CD4-positive, alpha-beta T cell treated with Interleukin-15 for 4 hours (primary cell): ENCODE measurements at regions not wholly inside any gene's neighbourhood (a gene's known extent, or its start where the extent isn't known, plus 50 kb on each side); places are given as distances from the start of the nearest gene placed in this dataset.

ENCODE experiments used
- DNase-seq: peaks from one replicate; pipeline ENCODE4 v3.0.0-alpha.2; 2020; ENCODE audit warnings: low spot score

GRCh38 chr2:104703669-104704068, 150.2 kb upstream of the POU3F3 start:
- DNase-seq: no peak

- no peak for DNase-seq
These were observed 149.2 kb upstream of the POU3F3 start for GRCh38 chr2:104704496-104705245.

GRCh38 chr2:104707056-104707455, 146.9 kb upstream of the POU3F3 start:
- no peak for DNase-seq

GRCh38 chr2:104708967-104709366, 144.9 kb upstream of the POU3F3 start:
- no peak for DNase-seq

DNA sequence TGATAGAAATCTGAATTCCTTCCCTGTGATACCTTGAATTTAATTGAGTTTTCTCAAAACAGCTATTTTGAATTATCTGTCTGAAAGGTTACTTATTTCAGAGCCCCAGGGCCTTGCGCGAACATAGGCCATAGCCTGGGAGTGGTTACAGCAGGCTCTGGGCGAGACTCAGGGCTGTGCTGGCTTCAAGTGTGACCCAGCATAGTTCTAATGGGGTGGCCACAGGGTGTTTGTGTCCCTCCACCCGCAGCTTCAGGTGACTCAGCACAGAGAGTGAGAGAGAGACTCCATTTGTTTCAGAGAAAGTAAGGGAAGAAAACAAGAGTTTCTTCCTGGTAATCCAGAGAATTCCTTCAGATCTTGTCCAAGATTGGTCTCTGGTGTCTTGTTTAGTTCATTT, 137.9 kb upstream of the POU3F3 start:
- DNase-seq: no peak

DNA sequence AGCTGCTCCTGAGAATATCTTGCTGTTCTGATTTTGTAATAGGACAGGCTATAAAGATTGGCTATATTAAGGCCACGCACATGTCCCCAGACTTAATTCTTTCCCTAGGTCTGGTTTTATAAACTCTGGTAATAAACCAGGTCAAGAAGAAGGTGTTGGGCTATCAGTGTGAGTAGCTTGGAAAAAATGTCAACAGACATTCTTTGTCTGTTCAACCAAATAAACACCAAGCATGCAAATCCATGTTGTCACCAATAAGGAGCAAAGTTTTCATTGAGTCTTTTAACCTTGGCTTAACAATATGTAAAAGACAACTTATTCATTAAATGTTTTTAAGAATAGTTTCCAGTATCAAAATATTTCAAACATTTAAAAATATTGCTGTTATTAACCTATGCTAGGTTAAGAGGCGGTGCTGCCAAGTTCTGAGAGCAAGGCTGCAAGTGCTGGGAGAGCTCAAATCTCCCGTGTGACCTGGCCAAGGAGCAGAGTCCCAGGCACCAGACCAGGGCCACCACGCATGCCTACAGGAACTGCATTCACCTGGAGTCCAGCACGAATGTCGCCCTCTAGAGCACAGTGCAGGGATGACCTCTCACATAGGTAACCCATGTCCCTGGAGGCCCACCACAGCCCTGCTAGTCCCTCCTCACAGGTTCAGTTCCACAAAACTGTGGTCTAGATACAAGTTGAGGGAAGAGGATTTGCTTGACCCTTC, 120.5 kb upstream of the POU3F3 start:
- no peak for DNase-seq

DNA sequence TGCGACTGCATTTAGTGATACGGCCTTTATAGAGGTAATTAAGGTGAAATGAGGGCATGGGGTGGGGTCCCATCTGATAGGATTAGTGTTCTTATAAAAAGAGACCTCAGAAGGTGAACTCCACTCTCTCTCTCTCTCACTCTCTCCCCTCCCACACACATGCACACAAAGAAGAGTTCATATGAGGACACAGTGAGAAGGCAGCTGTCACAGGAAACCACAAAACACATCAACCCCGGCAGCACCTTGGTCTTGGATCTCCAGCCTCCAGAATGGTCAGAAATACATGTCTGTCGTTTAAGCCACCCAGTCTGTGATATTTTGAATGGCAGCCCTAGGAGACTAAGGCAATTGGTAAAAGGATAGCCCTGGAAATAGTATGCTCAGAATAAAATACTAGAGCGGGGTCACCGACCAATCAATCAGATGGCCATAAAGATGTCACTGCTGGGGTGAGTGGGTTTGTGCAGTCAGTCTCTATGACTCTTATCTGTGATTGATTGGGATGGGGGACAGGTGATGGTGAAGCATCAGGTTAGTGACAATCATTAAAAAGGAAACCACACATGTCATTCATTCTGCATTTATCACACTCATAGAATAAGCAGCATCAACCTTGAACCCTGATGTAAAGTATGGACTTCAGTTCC, 118.9 kb upstream of the POU3F3 start:
- no peak for DNase-seq

DNA sequence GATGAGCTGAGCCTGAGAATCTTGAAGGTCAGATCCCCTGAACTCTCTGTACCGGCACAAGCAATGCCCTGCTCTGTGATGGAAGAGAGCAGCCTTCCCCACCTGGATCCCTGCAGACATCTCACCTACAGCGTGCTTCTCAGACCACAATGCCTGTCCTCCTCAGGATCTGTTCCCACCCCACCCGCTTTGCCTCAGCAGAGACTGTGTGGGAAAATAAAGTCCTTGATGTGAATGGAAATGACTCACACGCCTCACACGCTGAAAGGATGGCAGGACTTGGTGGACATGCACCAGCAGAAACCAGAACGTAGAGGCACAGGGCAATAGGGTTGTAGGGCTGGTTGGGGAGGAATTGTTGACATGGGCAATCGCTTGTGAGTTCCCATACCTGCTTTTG, 117.9 kb upstream of the POU3F3 start:
- no peak for DNase-seq

- no peak for DNase-seq
These were observed 112.1 kb upstream of the POU3F3 start for GRCh38 chr2:104741860-104742259.

GRCh38 chr2:104744537-104744936, 109.4 kb upstream of the POU3F3 start:
- DNase-seq: no peak

GRCh38 chr2:104745846-104746245, 108.1 kb upstream of the POU3F3 start:
- DNase-seq: no peak

GRCh38 chr2:104746299-104746698, 107.6 kb upstream of the POU3F3 start:
- DNase-seq: no peak

GRCh38 chr2:104746858-104747257, 107.1 kb upstream of the POU3F3 start:
- no peak for DNase-seq

- DNase-seq: no peak
These were observed 104.0 kb upstream of the POU3F3 start for GRCh38 chr2:104749856-104750460.

DNA sequence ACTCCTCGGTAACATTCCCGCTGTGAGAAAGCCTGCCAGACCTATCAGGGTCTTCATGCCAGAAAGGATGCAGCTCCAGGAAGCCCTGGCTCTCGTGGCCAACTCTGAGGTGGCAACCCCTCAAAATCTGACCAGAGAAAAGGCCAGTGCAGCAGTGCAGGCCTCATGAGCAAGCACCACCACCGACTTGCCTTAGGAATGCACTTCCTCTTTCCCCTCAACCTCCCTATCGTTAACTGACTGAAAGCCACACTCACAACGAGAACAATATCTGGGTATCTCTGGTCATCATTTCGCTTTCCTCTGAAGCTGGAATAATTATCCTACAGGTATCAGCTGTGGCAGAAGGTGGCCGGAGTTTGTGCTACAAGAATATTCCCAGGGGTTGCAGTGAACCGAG, 101.4 kb upstream of the POU3F3 start:
- no peak for DNase-seq

DNA sequence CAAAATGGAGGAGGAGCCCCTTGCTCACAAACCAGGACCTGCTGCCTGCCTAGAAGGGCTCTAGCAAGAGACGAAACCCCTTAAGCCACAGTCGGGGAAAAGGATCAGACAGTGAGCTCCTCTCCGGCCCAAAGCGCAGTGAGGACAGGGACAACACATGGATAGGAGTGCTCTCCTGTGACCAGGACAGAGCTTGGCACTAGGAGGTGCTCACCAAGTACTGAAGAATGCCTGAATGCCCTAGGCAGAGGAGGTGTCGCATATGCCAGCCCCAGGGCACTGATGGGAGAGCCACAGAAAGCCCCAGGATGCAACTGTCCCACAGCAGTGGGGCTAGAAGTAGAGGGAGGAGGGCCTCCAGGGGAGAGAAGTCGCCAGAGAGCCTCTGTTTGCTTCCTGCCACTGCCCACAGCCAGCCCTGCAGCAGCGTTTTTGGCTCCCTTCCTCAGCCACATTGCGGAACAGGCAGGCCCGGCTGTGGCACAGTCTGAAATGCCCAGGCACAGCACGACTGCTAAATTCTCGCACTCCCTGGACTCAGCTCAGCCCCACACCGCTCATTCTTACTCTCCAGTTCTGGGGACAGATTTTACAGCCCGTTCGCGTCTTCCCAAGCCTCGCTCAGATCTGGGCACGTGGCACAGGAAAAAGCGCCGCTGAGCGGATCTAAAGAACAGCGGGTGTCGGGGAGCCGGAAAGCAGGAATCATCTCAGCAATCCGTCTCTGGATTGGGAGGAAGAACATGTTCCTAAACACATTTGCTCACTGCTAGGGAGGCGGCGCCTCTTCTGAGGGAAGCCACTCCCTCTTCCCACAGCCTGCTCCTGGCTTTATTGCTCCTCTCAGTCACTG, 98.7 kb upstream of the POU3F3 start:
- no peak for DNase-seq

- no peak for DNase-seq
These were observed 97.8 kb upstream of the POU3F3 start for GRCh38 chr2:104756118-104756517.

GRCh38 chr2:104757056-104757455, 96.9 kb upstream of the POU3F3 start:
- no peak for DNase-seq

- no peak for DNase-seq
These were observed 95.7 kb upstream of the POU3F3 start for GRCh38 chr2:104758199-104758620.

- DNase-seq: no peak
These were observed 91.9 kb upstream of the POU3F3 start for GRCh38 chr2:104762031-104762430.

GRCh38 chr2:104766683-104767082, 87.2 kb upstream of the POU3F3 start:
- DNase-seq: no peak

GRCh38 chr2:104768694-104769093, 85.2 kb upstream of the POU3F3 start:
- no peak for DNase-seq
